Neuronal stem cell (in vitro differentiated cells): ENCODE measurements at regions not wholly inside any gene's neighbourhood (a gene's known extent, or its start where the extent isn't known, plus 50 kb on each side); places are given as distances from the start of the nearest gene placed in this dataset.

ENCODE experiments used
- DNase-seq: peaks from one replicate; pipeline ENCODE4 v3.0.0-alpha.2; 2013; ENCODE audit warnings: low spot score
- H2AFZ ChIP-seq: one replicate; pipeline ENCODE4 v1.6.1; 2013; ENCODE audit warnings: mild to moderate bottlenecking, low read length, inconsistent platforms
- H2AK5ac ChIP-seq: 2 replicates; pipeline ENCODE4 v1.6.1; 2013; ENCODE audit warnings: low read depth, mild to moderate bottlenecking, inconsistent platforms, low read length, moderate library complexity, mixed read lengths
- H2BK120ac ChIP-seq: 2 replicates; pipeline ENCODE4 v1.6.1; 2013; ENCODE audit warnings: low read depth, mild to moderate bottlenecking, inconsistent platforms, low read length, moderate library complexity, mixed read lengths
- H2BK12ac ChIP-seq: one replicate; pipeline ENCODE4 v1.6.1; 2013; ENCODE audit warnings: low read length, inconsistent platforms
- H2BK15ac ChIP-seq: 2 replicates; pipeline ENCODE4 v1.6.1; 2013; ENCODE audit warnings: mild to moderate bottlenecking, low read length, inconsistent platforms, mixed read lengths
- H2BK5ac ChIP-seq: one replicate; pipeline ENCODE4 v1.6.1; 2013; ENCODE audit warnings: inconsistent platforms, mild to moderate bottlenecking, low read length, moderate library complexity
- H3K14ac ChIP-seq: one replicate; pipeline ENCODE4 v1.6.1; 2013; ENCODE audit warnings: low read length, inconsistent platforms
- H3K18ac ChIP-seq: 2 replicates; pipeline ENCODE4 v1.6.1; 2013; ENCODE audit warnings: low read length, inconsistent platforms
- H3K23ac ChIP-seq: 2 replicates; pipeline ENCODE4 v1.6.1; 2013; ENCODE audit warnings: low read depth, mild to moderate bottlenecking, mixed read lengths, low read length, inconsistent platforms; ENCODE audit not compliant: poor library complexity
- H3K27ac ChIP-seq: replicated peaks from 3 replicates; pipeline ENCODE4 v1.5.1; 2013; ENCODE audit warnings: low read length, inconsistent platforms
- H3K27me3 ChIP-seq, 3 experiments: 2 replicates each; pipeline ENCODE4 v1.6.1; 2013; ENCODE audit warnings: low read length in 3 of 3, mild to moderate bottlenecking in 2 of 3, inconsistent platforms in 1 of 3, low read depth in 1 of 3, mixed read lengths in 1 of 3, moderate library complexity in 1 of 3; ENCODE audit not compliant: control insufficient read depth in 3 of 3, insufficient read depth in 3 of 3
- H3K36me3 ChIP-seq, 2 donors: replicated peaks in 1 of 2; 2 replicates each; pipeline ENCODE4 v1.6.1; 2013; ENCODE audit warnings: low read length in 2 of 2; ENCODE audit not compliant: control insufficient read depth in 2 of 2, insufficient read depth in 2 of 2
- H3K4ac ChIP-seq: 2 replicates; pipeline ENCODE4 v1.6.1; 2013; ENCODE audit warnings: inconsistent platforms, mild to moderate bottlenecking, low read length, moderate library complexity
- H3K4me1 ChIP-seq, 2 donors: 1 replicate in 1 of 2; 2 replicates in 1 of 2; pipeline ENCODE4 v1.6.1; 2013; ENCODE audit warnings: low read length in 2 of 2, low read depth in 1 of 2; ENCODE audit not compliant: control insufficient read depth in 2 of 2, insufficient read depth in 1 of 2
- H3K4me2 ChIP-seq: one replicate; pipeline ENCODE4 v1.6.1; 2013; ENCODE audit warnings: mild to moderate bottlenecking, low read length, inconsistent platforms; ENCODE audit not compliant: insufficient read depth, poor library complexity, severe bottlenecking
- H3K4me3 ChIP-seq, 2 donors: 2 replicates each; pipeline ENCODE4 v1.5.1; 2013; ENCODE audit warnings: low read length in 2 of 2, mild to moderate bottlenecking in 2 of 2, inconsistent platforms in 1 of 2, moderate library complexity in 1 of 2
- H3K79me1 ChIP-seq: one replicate; pipeline ENCODE4 v1.6.1; 2013; ENCODE audit warnings: low read depth, mild to moderate bottlenecking, inconsistent platforms, low read length, moderate library complexity
- H3K9ac ChIP-seq: one replicate; pipeline ENCODE4 v1.6.1; 2013; ENCODE audit warnings: mild to moderate bottlenecking, low read depth, low read length, inconsistent platforms; ENCODE audit not compliant: poor library complexity
- H3K9me3 ChIP-seq, 2 donors: replicated peaks in 1 of 2; 2 replicates each; pipeline versions ENCODE3 to v1.6.1; 2013; ENCODE audit warnings: low read length in 2 of 2, mild to moderate bottlenecking in 2 of 2, inconsistent platforms in 1 of 2, low read depth in 1 of 2, mixed read lengths in 1 of 2, moderate library complexity in 1 of 2; ENCODE audit not compliant: control insufficient read depth in 2 of 2, insufficient read depth in 1 of 2
- H4K8ac ChIP-seq: one replicate; pipeline ENCODE4 v1.6.1; 2013; ENCODE audit warnings: low read depth, mild to moderate bottlenecking, inconsistent platforms, low read length, moderate library complexity
- H4K91ac ChIP-seq: one replicate; pipeline ENCODE4 v1.6.1; 2013; ENCODE audit warnings: low read length, low read depth, mild to moderate bottlenecking, inconsistent platforms; ENCODE audit not compliant: poor library complexity
- WGBS, 2 donors: extraction: QIAGEN DNeasy Blood & Tissue Kit; methylation state at CpG; one replicate each; pipeline ENCODE4 v1.1.7; 2013; ENCODE audit warnings: missing lambda C conversion rate in 2 of 2, mixed read lengths in 1 of 2; ENCODE audit not compliant: insufficient read length in 2 of 2, insufficient replicate concordance in 1 of 2; ENCODE audit errors: extremely low coverage in 2 of 2; 5-methylcytosine and 5-hydroxymethylcytosine counted together

- no CpG with 5 or more reads among the region's 4 CpGs for WGBS, 2 donors
- H2BK120ac ChIP-seq: no peak overlapping the region
- no peak overlapping the region for H3K4ac ChIP-seq
- H2BK5ac ChIP-seq: no peak overlapping the region
- H3K4me3 ChIP-seq: no peak overlapping the region
- no peak overlapping the region for H3K14ac ChIP-seq
- no peak overlapping the region for H3K23ac ChIP-seq
- no peak overlapping the region for H3K4me2 ChIP-seq
- H3K4me1 ChIP-seq: peaks cover 0 to 23% of the 10 kb centered on the region in 2 donors
- no peak overlapping the region for H4K91ac ChIP-seq
- H3K9me3 ChIP-seq: no peaks in the 10 kb centered on the region
- no peaks in the 10 kb centered on the region for H3K79me1 ChIP-seq
- DNase-seq: no peak
- no peak overlapping the region for H3K27ac ChIP-seq
- H3K36me3 ChIP-seq: no peaks in the 10 kb centered on the region
- H3K18ac ChIP-seq: no peak overlapping the region
- H3K9ac ChIP-seq: no peak overlapping the region
- no peaks in the 10 kb centered on the region for H3K27me3 ChIP-seq
- H2AFZ ChIP-seq: no peak overlapping the region
- no peak overlapping the region for H2BK12ac ChIP-seq
- H2AK5ac ChIP-seq: no peak overlapping the region
- H4K8ac ChIP-seq: no peak overlapping the region
- H2BK15ac ChIP-seq: no peak overlapping the region
These were observed 336.1 kb upstream of the NR2F2 start for GRCh38 chr15:95994418-95994817.

GRCh38 chr15:95995375-95996168, 334.9 kb upstream of the NR2F2 start:
- WGBS, 2 donors: no CpG with 5 or more reads among the region's 5 CpGs
- DNase-seq: no peak
- no peak overlapping the region for H3K23ac ChIP-seq

GRCh38 chr15:95996494-95996893, 334.0 kb upstream of the NR2F2 start:
- H3K9ac ChIP-seq: no peak overlapping the region
- H3K4me1 ChIP-seq: peaks cover 0 to 17% of the 10 kb centered on the region in 2 donors
- no peak overlapping the region for H3K4ac ChIP-seq
- H3K4me3 ChIP-seq: no peak overlapping the region
- H3K79me1 ChIP-seq: no peaks in the 10 kb centered on the region
- H3K14ac ChIP-seq: no peak overlapping the region
- no peaks in the 10 kb centered on the region for H3K9me3 ChIP-seq
- H3K27me3 ChIP-seq: no peaks in the 10 kb centered on the region
- no peak overlapping the region for H4K8ac ChIP-seq
- no peak overlapping the region for H2BK120ac ChIP-seq
- no peak overlapping the region for H2BK15ac ChIP-seq
- no peak overlapping the region for H3K23ac ChIP-seq
- H2BK12ac ChIP-seq: no peak overlapping the region
- no peak overlapping the region for H4K91ac ChIP-seq
- no peak overlapping the region for H3K18ac ChIP-seq
- H3K27ac ChIP-seq: no peak overlapping the region
- no peaks in the 10 kb centered on the region for H3K36me3 ChIP-seq
- no peak overlapping the region for H2AFZ ChIP-seq
- no peak overlapping the region for H3K4me2 ChIP-seq
- WGBS, 2 donors: no CpG with 5 or more reads among the region's 4 CpGs
- no peak overlapping the region for H2BK5ac ChIP-seq
- DNase-seq: no peak
- H2AK5ac ChIP-seq: no peak overlapping the region

More at GRCh38 chr15:95995375-95996168, 334.9 kb upstream of the NR2F2 start:
- no peaks in the 10 kb centered on the region for H3K9me3 ChIP-seq
- H2BK120ac ChIP-seq: no peak overlapping the region
- H4K8ac ChIP-seq: no peak overlapping the region
- H2BK5ac ChIP-seq: no peak overlapping the region
- H3K9ac ChIP-seq: no peak overlapping the region
- no peak overlapping the region for H3K4ac ChIP-seq
- H3K4me3 ChIP-seq: no peak overlapping the region
- H3K27ac ChIP-seq: no peak overlapping the region
- no peak overlapping the region for H2BK15ac ChIP-seq
- H4K91ac ChIP-seq: no peak overlapping the region
- no peak overlapping the region for H2BK12ac ChIP-seq
- H3K36me3 ChIP-seq: no peaks in the 10 kb centered on the region
- H3K4me2 ChIP-seq: no peak overlapping the region
- H3K27me3 ChIP-seq: no peaks in the 10 kb centered on the region
- peaks cover 0 to 17% of the 10 kb centered on the region in 2 donors for H3K4me1 ChIP-seq
- H3K79me1 ChIP-seq: no peaks in the 10 kb centered on the region
- H2AFZ ChIP-seq: no peak overlapping the region
- no peak overlapping the region for H3K18ac ChIP-seq
- no peak overlapping the region for H3K14ac ChIP-seq
- H2AK5ac ChIP-seq: no peak overlapping the region

- Histone ChIP-seq H3K36me3 (no peaks in the 10 kb centered on the region), H3K27ac (no peak overlapping the region), H3K4me1 (peaks cover 0 to 19% of the 10 kb centered on the region in 2 donors), H4K8ac (no peak overlapping the region), H2BK5ac (no peak overlapping the region), H3K14ac (no peak overlapping the region), H2BK120ac (no peak overlapping the region), H4K91ac (no peak overlapping the region), H3K27me3 (no peaks in the 10 kb centered on the region), H3K9me3 (no peaks in the 10 kb centered on the region), H2AFZ (no peak overlapping the region), H3K4me2 (no peak overlapping the region), H3K79me1 (no peaks in the 10 kb centered on the region), H3K23ac (no peak overlapping the region), H3K4ac (no peak overlapping the region), H3K9ac (no peak overlapping the region), H2BK15ac (no peak overlapping the region), H3K4me3 (no peak overlapping the region), H2AK5ac (no peak overlapping the region), H3K18ac (no peak overlapping the region), H2BK12ac (no peak overlapping the region)
- no peak for DNase-seq
- WGBS, 2 donors: no CpG with 5 or more reads among the region's 4 CpGs
These were observed 331.6 kb upstream of the NR2F2 start for GRCh38 chr15:95998935-95999334.
